H1 (cell line): ENCODE measurements at regions not wholly inside any gene's neighbourhood (a gene's known extent, or its start where the extent isn't known, plus 50 kb on each side); places are given as distances from the start of the nearest gene placed in this dataset.

Experiments used
- POU5F1 ChIP-seq: IDR thresholded peaks from 2 replicates; pipeline ENCODE4 v1.6.1; 2011; ENCODE audit warnings: low read depth, mild to moderate bottlenecking, low read length, moderate library complexity
- TF ChIP-seq, protein P1 (sequence below): IDR thresholded peaks from 2 replicates; pipeline ENCODE4 v1.6.1; 2012; ENCODE audit warnings: inconsistent platforms

DNA sequence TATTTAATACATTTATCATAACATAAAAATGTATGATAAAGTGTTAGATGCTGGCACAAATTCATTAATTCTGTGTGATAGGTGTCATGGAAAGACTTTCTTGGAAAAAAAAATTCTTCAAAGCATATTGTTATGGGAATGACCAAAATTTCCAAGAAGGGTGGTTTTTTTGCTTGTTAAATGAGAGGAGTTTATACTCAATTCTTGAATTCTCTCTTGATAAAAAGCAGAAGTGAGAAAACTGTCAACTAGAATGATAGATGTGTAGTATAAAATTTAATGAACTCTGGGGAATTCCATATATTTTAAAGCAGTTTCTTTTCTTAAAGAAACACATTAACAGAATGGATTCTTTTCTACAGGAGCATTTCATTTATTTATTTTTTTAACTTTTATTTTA is 62.0 kb upstream of the SNAP91 start (continued):
- TF ChIP-seq POU5F1, result no peak
- TF ChIP-seq, protein P1, sequence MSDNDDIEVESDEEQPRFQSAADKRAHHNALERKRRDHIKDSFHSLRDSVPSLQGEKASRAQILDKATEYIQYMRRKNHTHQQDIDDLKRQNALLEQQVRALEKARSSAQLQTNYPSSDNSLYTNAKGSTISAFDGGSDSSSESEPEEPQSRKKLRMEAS, result no peak
